Heart right ventricle (tissue), 16 donors: ENCODE measurements at regions not wholly inside any gene's neighbourhood (a gene's known extent, or its start where the extent isn't known, plus 50 kb on each side); places are given as distances from the start of the nearest gene placed in this dataset.

Source experiments
- ATAC-seq, 8 donors: fragments of 200-7000 bp; cut with Tn5 transposase; one replicate each; pipeline ENCODE4 v1.9.1; 2020; ENCODE audit warnings: mild to moderate bottlenecking in 8 of 8, moderate library complexity in 8 of 8, moderate number of reproducible peaks in 1 of 8
- DNase-seq, 2 donors: peaks; one replicate each; pipeline ENCODE4 v3.0.0-alpha.2; 2020
- H3K27ac ChIP-seq, 10 donors: fragments of 200-600 bp; sonication (generic) in 2 of 10; one replicate each; pipeline versions ENCODE4 v1.5.0 to v1.8.0; 2020 to 2022; ENCODE audit warnings: mild to moderate bottlenecking in 3 of 10
- H3K27me3 ChIP-seq, 7 donors: fragments of 200-600 bp; one replicate each; pipeline ENCODE4 v1.8.0; 2021 to 2022; ENCODE audit warnings: mild to moderate bottlenecking in 2 of 7
- H3K36me3 ChIP-seq, 9 donors: fragments of 200-600 bp; sonication (generic) in 1 of 9; one replicate each; pipeline versions ENCODE4 v1.5.0 to v1.8.0; 2020 to 2022; ENCODE audit warnings: mild to moderate bottlenecking in 2 of 9
- H3K4me1 ChIP-seq, 9 donors: fragments of 200-600 bp; sonication (generic) in 1 of 9; one replicate each; pipeline versions ENCODE4 v1.5.0 to v1.8.0; 2020 to 2022; ENCODE audit warnings: mild to moderate bottlenecking in 4 of 9
- H3K4me3 ChIP-seq, 10 donors: fragments of 200-600 bp; sonication (generic) in 2 of 10; one replicate each; pipeline versions ENCODE4 v1.5.0 to v1.8.0; 2020 to 2022; ENCODE audit warnings: mild to moderate bottlenecking in 7 of 10, moderate library complexity in 2 of 10
- H3K9me3 ChIP-seq, 11 donors: fragments of 200-600 bp in 10 of 11; sonication (generic) in 2 of 11; one replicate each; pipeline versions ENCODE4 v1.5.0 to v1.8.0; 2013 to 2022; ENCODE audit warnings: mild to moderate bottlenecking in 2 of 11, control low read depth in 1 of 11, moderate library complexity in 1 of 11
- WGBS, 2 donors: extraction: QIAGEN DNeasy Blood & Tissue Kit; methylation state at CpG; one replicate each; pipeline ENCODE4 v1.1.7; 2013; ENCODE audit warnings: inconsistent platforms in 1 of 2; 5-methylcytosine and 5-hydroxymethylcytosine counted together
- intact Hi-C, 10 donors: fragments of 100-400 bp; cut with DNase I; formaldehyde crosslinking; loops; one replicate each; pipeline versions ENCODE4 v1.11.1 to v1.14.2; 2022
- TF ChIP-seq, protein P1 (sequence below), 9 donors: fragments of 200-600 bp; sonication (generic) in 2 of 9; IDR thresholded peaks; one replicate each; pipeline versions ENCODE4 v1.5.0 to v1.8.0; 2021 to 2022; ENCODE audit warnings: antibody characterized with exemption in 9 of 9, mild to moderate bottlenecking in 5 of 9, moderate library complexity in 1 of 9
- donor health status: Arrhythmogenic right ventricular cardiomyopathy.
- donor health status: ischemic (EF 13 %, LVEDD 7.1; RV severe dilation, severe dysfunction).
- donor health status: healthy with polysubstance abuse.
- donor health status: DM: no; HTN: yes; CAD: no.
- donor health status: DM: no; HTN: no; CAD: no.
- donor health status: ischemic (EF 25% LVEDD 6.9; RV normal size, moderate dysfunction).
- donor health status: ischemic (EF 25% LVEDD 5.7; RV mildly dilated, moderate dysfunction).
- donor health status: healthy.
- donor health status: DM: yes; HTN: yes; CAD: no.
- donor health status: Ischemic cardiomyopathy.
- donor health status: ischemic (EF 35%, LVEDD 5.7; RV mildly dilated, moderate dysfunction).
- donor health status: nonischemic (EF 11% LVEDD 7.7; RV severe dilation, severe dysfunction).
- donor health status: DM: yes; HTN: yes; CAD: no.
- donor health status: PGD.
- donor health status: ischemic (EF 29% LVEDD 5.4; RV normal size, mild dysfunction).
- donor health status: nonischemic (EF 23%, LVEDD 6.1; RV moderate dilation, normal function).

DNA sequence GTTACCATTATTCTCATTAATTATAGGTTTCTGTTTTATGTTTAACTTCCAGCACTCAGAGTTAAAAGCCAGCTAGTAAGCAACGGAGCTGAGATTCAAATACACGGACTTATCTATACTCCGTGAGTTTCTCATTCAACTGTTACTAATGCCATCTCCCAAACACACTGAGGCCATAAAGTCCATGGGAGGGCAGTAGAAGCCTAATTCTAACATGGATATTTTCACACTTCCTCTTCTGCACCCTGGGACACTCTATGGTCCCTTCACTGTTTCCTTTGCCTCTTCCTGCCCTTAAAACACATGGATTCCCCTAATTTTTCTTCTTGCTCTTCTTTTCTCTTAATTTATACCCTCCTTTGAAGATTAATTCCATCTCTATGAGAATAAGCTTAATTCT is 245.0 kb downstream of the KLF13 start:
- no peak for ATAC-seq
- DNase-seq: no peak
- Histone ChIP-seq H3K4me1 (no peaks in the 10 kb centered on the region), H3K4me3 (no peak overlapping the region), H3K9me3 (peaks cover 0 to 23% (median 0%) of the 10 kb centered on the region in 11 donors), H3K27ac (no peak overlapping the region), H3K27me3 (no peaks in the 10 kb centered on the region), H3K36me3 (peaks cover 0 to 27% (median 0%) of the 10 kb centered on the region in 9 donors)
- intact Hi-C loops: loop anchor here in 1 of 10 donors (5.0 kb wide), 1 partner anchor 401 kb away; no protein-coding TSS in a partner anchor
- TF ChIP-seq, protein P1, sequence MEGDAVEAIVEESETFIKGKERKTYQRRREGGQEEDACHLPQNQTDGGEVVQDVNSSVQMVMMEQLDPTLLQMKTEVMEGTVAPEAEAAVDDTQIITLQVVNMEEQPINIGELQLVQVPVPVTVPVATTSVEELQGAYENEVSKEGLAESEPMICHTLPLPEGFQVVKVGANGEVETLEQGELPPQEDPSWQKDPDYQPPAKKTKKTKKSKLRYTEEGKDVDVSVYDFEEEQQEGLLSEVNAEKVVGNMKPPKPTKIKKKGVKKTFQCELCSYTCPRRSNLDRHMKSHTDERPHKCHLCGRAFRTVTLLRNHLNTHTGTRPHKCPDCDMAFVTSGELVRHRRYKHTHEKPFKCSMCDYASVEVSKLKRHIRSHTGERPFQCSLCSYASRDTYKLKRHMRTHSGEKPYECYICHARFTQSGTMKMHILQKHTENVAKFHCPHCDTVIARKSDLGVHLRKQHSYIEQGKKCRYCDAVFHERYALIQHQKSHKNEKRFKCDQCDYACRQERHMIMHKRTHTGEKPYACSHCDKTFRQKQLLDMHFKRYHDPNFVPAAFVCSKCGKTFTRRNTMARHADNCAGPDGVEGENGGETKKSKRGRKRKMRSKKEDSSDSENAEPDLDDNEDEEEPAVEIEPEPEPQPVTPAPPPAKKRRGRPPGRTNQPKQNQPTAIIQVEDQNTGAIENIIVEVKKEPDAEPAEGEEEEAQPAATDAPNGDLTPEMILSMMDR (IDR thresholded peaks at IDR 0.05): peak in 5 of 9 donors; percentile 20 to 42 (median 33)
- 63 to 69% methylated on average over 3 of the region's 3 CpGs for WGBS, 2 donors

DNA sequence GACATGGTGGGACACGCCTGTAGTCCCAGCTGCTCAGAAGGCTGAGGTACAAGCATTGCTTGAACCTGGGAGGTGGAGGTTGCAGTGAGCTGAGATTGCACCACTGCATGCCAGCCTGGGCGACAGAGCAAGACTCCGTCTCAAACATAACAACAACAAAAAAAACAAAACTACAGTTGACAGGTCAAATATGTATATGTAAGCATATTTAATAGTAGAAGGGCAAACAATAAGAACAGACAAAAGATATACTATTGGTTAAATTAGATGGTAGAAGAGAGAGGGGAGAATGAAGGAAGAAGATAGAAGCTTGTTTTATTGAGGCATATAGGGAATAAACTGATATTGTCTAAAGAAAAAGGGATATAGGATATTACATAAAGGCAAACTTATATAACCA is 247.1 kb downstream of the KLF13 start:
- peaks cover 0 to 8% (median 0%) of the 10 kb centered on the region in 11 donors for H3K9me3 ChIP-seq
- WGBS, 2 donors: 94 to 100% methylated on average over 3 of the region's 3 CpGs
- no peak overlapping the region for H3K4me3 ChIP-seq
- no peak overlapping the region for H3K27ac ChIP-seq
- ATAC-seq (no peak), DNase-seq (no peak)
- H3K4me1 ChIP-seq: no peaks in the 10 kb centered on the region
- peaks cover 0 to 13% (median 0%) of the 10 kb centered on the region in 9 donors for H3K36me3 ChIP-seq
- intact Hi-C loops: loop anchor here in 1 of 10 donors (5.0 kb wide), 1 partner anchor 399 kb away; no protein-coding TSS in a partner anchor
- TF ChIP-seq, protein P1 (IDR thresholded peaks at IDR 0.05): no peak
- H3K27me3 ChIP-seq: no peaks in the 10 kb centered on the region

DNA sequence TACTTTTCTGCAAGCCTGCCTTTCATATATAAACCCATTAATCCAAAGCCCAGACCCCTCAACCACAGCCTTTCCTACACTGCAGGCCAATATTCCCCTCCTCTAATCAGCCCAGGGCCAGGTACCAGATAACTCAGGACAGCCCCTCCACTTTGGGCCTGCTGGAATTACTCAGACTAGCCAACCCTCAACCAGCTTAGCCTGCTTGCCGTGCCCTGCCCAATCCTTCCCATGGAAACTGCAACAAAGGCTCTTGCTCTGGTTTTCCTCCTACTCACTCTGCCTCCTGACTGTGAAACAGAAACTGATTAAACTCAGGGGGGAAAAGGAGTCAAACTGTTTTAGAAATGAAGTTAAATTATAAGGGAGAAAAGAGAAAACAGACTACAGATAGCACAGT is 248.1 kb downstream of the KLF13 start:
- H3K27me3 ChIP-seq: no peaks in the 10 kb centered on the region
- ATAC-seq (peak in 3 of 8 donors; percentile 59 to 74 (median 62)), DNase-seq (no peak)
- 32 to 38% methylated on average over 1 of the region's 1 CpG for WGBS, 2 donors
- peaks cover 0 to 3% (median 0%) of the 10 kb centered on the region in 9 donors for H3K36me3 ChIP-seq
- peaks cover 0 to 6% (median 0%) of the 10 kb centered on the region in 11 donors for H3K9me3 ChIP-seq
- no peaks in the 10 kb centered on the region for H3K4me1 ChIP-seq
- TF ChIP-seq, protein P1 (IDR thresholded peaks at IDR 0.05): no peak
- no peak overlapping the region for H3K4me3 ChIP-seq
- no peak overlapping the region for H3K27ac ChIP-seq
- intact Hi-C loops: loop anchor here in 1 of 10 donors (5.0 kb wide), 1 partner anchor 398 kb away; no protein-coding TSS in a partner anchor

DNA sequence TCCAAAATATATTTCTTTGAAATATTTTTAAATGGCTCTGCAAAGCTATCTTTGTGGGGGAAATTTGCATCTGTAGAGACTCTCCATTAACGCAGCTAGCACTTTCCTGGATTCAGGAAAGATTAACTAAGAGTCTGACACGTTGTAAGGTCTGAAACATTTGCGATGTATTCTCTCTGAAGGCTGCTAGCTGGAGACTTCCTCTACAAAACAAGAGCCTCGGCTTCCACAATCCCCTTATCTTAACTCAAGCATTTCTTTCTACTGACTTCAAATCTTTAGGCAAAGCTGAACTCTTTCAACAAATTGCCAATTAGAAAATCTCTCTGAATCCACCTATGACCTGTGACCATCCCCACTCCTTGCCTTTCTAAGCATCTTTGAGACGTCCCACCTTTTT is 250.5 kb downstream of the KLF13 start:
- TF ChIP-seq, protein P1 (IDR thresholded peaks at IDR 0.05): no peak
- Histone ChIP-seq H3K27ac (no peak overlapping the region), H3K4me1 (no peaks in the 10 kb centered on the region), H3K27me3 (no peaks in the 10 kb centered on the region), H3K36me3 (no peaks in the 10 kb centered on the region), H3K9me3 (peaks cover 0 to 18% (median 6%) of the 10 kb centered on the region in 11 donors), H3K4me3 (no peak overlapping the region)
- intact Hi-C loops: no loop called here
- 47 to 51% methylated on average over 5 of the region's 5 CpGs for WGBS, 2 donors
- no peak for DNase-seq
- no peak for ATAC-seq
